ENCODE measurements at regions not wholly inside any gene's neighbourhood (a gene's known extent, or its start where the extent isn't known, plus 50 kb on each side); places are given as distances from the start of the nearest gene placed in this dataset.

DNA sequence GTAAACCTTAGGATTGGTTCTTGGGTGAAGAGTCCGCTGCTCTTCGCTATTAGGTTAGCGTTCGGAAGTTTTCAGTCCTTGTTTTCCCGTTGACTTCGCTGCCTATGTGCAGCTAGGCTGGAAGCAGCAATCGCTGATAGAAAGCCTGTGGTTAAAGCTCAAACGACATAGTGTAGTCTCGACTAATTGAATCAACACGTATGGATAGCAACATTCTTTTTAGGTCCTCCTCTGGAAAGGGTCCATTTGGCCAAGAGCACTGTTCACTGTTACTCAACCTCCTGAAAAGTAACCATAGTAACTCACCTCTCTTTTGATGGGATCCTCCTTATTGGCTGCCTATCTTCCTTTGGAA lies 355.5 kb downstream of the SNAPC1 start:
- ATAC-seq (ENCODE audit: insufficient read depth, low FRiP score) (no peak), DNase-seq (peak in 2 of 3 donors; percentile 24 to 57)
- no peak overlapping the region for H3K27ac ChIP-seq (ENCODE audit: low read depth in 1 of 2, low read length in 1 of 2)
- H3K27me3 ChIP-seq (ENCODE audit: control insufficient read depth in 3 of 3, insufficient read depth in 3 of 3, low read length in 2 of 3): peaks cover 0 to 24% (median 22%) of the 10 kb centered on the region in 3 donors
- no peak for TF ChIP-seq CTCF (IDR thresholded peaks at IDR 0.05; ENCODE audit: control extremely low read depth, extremely low read depth)
- H3K36me3 ChIP-seq (ENCODE audit: control insufficient read depth in 4 of 4, insufficient read depth in 4 of 4, low read length in 4 of 4): no peaks in the 10 kb centered on the region
- peak overlapping the region in 1 of 2 donors; percentile 66 for H3K9ac ChIP-seq (ENCODE audit: insufficient read depth in 1 of 2, low read length in 2 of 2)
- peaks cover 0 to 4% (median 0%) of the 10 kb centered on the region in 4 donors for H3K9me3 ChIP-seq (ENCODE audit: control insufficient read depth in 4 of 4, insufficient read depth in 3 of 4, low read length in 3 of 4)
- WGBS, 2 donors: 7 to 8% methylated on average over 10 of the region's 10 CpGs
- peaks cover 0 to 18% (median 5%) of the 10 kb centered on the region in 5 donors for H3K4me1 ChIP-seq (ENCODE audit: control insufficient read depth in 5 of 5, insufficient read depth in 5 of 5, low read length in 5 of 5)
- no peak overlapping the region for H3K4me3 ChIP-seq

DNA sequence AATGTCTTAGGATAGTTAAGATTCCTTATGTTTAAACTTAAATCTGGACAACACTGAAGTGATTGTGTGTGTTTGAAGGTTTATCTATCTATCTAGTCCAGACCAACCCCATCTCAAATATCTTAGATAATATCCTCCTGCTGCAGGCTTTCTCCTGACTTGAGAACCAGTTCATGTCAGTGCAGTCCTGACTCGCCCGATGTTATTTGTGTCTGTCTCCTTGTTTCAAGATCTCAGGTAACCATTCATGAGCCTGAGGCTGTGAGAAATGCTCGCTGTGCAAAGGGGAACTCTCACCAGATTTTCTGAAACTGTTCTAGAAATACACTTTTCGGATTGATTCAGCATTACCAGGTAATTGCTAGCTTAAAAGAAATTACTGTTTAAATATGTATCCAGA lies 356.2 kb downstream of the SNAPC1 start:
- Histone ChIP-seq H3K27me3 (ENCODE audit: control insufficient read depth in 3 of 3, insufficient read depth in 3 of 3, low read length in 2 of 3) (peaks cover 0 to 24% (median 22%) of the 10 kb centered on the region in 3 donors), H3K9ac (ENCODE audit: insufficient read depth in 1 of 2, low read length in 2 of 2) (no peak overlapping the region), H3K4me3 (no peak overlapping the region), H3K36me3 (ENCODE audit: control insufficient read depth in 4 of 4, insufficient read depth in 4 of 4, low read length in 4 of 4) (no peaks in the 10 kb centered on the region), H3K4me1 (ENCODE audit: control insufficient read depth in 5 of 5, insufficient read depth in 5 of 5, low read length in 5 of 5) (peaks cover 0 to 18% (median 5%) of the 10 kb centered on the region in 5 donors), H3K27ac (ENCODE audit: low read depth in 1 of 2, low read length in 1 of 2) (no peak overlapping the region), H3K9me3 (ENCODE audit: control insufficient read depth in 4 of 4, insufficient read depth in 3 of 4, low read length in 3 of 4) (peaks cover 0 to 4% (median 0%) of the 10 kb centered on the region in 4 donors)
- TF ChIP-seq CTCF (IDR thresholded peaks at IDR 0.05; ENCODE audit: control extremely low read depth, extremely low read depth): no peak
- 79 to 81% methylated on average over 4 of the region's 4 CpGs for WGBS, 2 donors
- DNase-seq (peak in 1 of 3 donors; percentile 13), ATAC-seq (ENCODE audit: insufficient read depth, low FRiP score) (no peak)

GRCh38 chr14:62118871-62119270 lies 356.7 kb downstream of the SNAPC1 start:
- DNase-seq (no peak), ATAC-seq (ENCODE audit: insufficient read depth, low FRiP score) (no peak)
- Histone ChIP-seq H3K4me1 (ENCODE audit: control insufficient read depth in 5 of 5, insufficient read depth in 5 of 5, low read length in 5 of 5) (peaks cover 0 to 18% (median 5%) of the 10 kb centered on the region in 5 donors), H3K9me3 (ENCODE audit: control insufficient read depth in 4 of 4, insufficient read depth in 3 of 4, low read length in 3 of 4) (peaks cover 0 to 4% (median 0%) of the 10 kb centered on the region in 4 donors), H3K4me3 (no peak overlapping the region), H3K36me3 (ENCODE audit: control insufficient read depth in 4 of 4, insufficient read depth in 4 of 4, low read length in 4 of 4) (no peaks in the 10 kb centered on the region), H3K27me3 (ENCODE audit: control insufficient read depth in 3 of 3, insufficient read depth in 3 of 3, low read length in 2 of 3) (peaks cover 0 to 24% (median 22%) of the 10 kb centered on the region in 3 donors), H3K27ac (ENCODE audit: low read depth in 1 of 2, low read length in 1 of 2) (no peak overlapping the region), H3K9ac (ENCODE audit: insufficient read depth in 1 of 2, low read length in 2 of 2) (no peak overlapping the region)
- 75 to 79% methylated on average over 6 of the region's 6 CpGs for WGBS, 2 donors
- TF ChIP-seq CTCF (IDR thresholded peaks at IDR 0.05; ENCODE audit: control extremely low read depth, extremely low read depth): no peak

DNA sequence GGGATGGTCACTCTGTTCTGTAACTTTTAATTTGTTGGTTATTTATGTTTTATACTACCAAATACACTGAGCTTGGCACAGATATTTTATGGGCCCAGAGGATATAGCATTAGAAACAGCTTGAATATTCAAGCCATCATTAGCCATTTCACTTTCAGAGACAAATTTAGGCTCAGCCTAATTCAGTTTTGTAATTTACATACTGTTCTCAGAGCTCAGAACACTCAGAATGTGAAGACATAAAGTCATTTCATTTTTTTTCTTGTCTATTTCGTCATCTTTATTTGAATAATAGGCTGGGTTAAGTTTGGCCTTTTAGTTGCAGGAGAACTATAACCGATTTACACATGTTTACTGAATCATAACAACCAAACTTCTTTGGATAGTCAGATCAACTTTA lies 361.7 kb downstream of the SNAPC1 start:
- peaks cover 0 to 10% (median 6%) of the 10 kb centered on the region in 3 donors for H3K27me3 ChIP-seq (ENCODE audit: control insufficient read depth in 3 of 3, insufficient read depth in 3 of 3, low read length in 2 of 3)
- no peak overlapping the region for H3K27ac ChIP-seq (ENCODE audit: low read depth in 1 of 2, low read length in 1 of 2)
- H3K4me3 ChIP-seq: no peak overlapping the region
- WGBS, 2 donors: 43 to 75% methylated on average over 2 of the region's 2 CpGs
- DNase-seq: no peak
- no peak overlapping the region for H3K9ac ChIP-seq (ENCODE audit: insufficient read depth in 1 of 2, low read length in 2 of 2)
- no peak for TF ChIP-seq CTCF (IDR thresholded peaks at IDR 0.05; ENCODE audit: control extremely low read depth, extremely low read depth)
- no peaks in the 10 kb centered on the region for H3K36me3 ChIP-seq (ENCODE audit: control insufficient read depth in 4 of 4, insufficient read depth in 4 of 4, low read length in 4 of 4)
- no peaks in the 10 kb centered on the region for H3K9me3 ChIP-seq (ENCODE audit: control insufficient read depth in 4 of 4, insufficient read depth in 3 of 4, low read length in 3 of 4)
- peaks cover 0 to 4% (median 0%) of the 10 kb centered on the region in 5 donors for H3K4me1 ChIP-seq (ENCODE audit: control insufficient read depth in 5 of 5, insufficient read depth in 5 of 5, low read length in 5 of 5)
- no peak for ATAC-seq (ENCODE audit: insufficient read depth, low FRiP score)
